HG03565 (cell line): ENCODE measurements at regions not wholly inside any gene's neighbourhood (a gene's known extent, or its start where the extent isn't known, plus 50 kb on each side); places are given as distances from the start of the nearest gene placed in this dataset.

Experiments used
- ATAC-seq: cut with Tn5 transposase; IDR thresholded peaks from one replicate; pipeline ENCODE4 v1.9.1; 2021; ENCODE audit warnings: mild to moderate bottlenecking, moderate library complexity; ENCODE audit not compliant: unreplicated experiment

DNA sequence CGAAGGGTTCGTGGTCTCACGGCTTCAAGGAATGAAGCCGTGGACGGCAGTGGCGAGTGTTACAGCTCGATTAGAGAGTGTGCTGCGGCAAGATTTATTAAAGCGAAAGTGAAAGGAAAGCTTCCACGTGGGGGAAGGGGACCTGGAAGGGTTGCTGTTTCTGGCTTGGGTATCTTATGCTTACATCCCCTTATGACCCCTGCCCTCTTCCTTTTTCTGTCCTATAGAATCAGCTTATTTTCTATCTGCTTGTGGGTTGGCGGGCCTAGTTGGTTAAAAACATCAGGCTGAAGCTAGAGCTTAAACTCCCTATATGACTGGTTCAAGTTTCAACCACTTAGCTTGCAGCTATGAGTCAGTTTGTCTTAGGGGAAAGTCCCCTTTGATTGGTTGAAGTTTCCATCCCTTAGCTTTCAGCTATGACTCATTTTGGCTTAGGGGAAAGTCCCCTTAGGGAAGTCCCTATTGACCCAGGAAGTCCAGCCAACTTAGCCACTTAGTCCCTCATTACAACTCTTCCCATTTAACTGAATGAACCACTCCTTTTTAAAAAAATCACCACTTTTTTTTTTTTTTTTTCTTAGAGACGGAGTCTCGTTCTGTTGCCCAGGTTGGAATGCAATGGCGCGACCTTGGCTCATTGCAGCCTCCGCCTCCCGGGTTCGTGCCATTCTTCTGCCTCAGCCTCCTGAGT is 1494.7 kb upstream of the TMEM132C start:
- peak; percentile 79 for ATAC-seq

DNA sequence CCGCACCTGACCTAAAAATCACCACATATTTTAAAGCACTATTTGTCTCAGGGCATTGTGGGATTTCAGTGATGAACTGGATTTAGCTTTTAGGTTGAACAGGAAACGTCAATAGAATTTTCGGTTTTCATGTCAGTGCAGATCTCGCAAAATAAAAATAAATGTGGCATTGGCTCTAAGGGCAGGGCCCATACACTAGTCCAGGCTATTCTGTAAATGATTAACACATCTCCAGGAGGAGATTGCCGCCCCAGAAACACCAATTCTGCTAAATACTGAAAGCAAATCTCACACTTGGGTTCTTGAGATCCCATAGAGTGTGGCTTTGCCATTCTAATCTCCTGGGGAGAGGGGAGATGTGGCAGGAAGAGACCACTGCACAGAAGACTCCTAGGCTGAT is 1494.0 kb upstream of the TMEM132C start:
- ATAC-seq: no peak

DNA sequence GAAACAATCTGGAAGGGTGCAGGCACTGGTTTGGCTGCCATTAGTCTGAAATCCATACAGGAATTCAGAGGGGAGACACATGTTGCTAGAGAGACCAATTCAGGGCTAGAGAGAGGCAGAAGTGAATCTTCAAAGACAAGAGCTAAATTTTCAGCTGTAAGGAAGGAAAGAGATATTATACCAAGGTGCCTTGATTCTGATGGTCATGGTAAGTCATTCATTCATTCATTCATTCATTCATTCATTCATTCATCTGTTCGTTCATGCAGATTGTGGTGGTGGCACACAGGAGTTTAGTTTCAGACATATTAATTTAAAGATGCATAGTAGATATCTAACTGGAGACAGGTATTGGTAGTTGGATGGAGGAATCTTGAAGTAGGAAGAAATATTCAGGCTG is 1493.5 kb upstream of the TMEM132C start:
- ATAC-seq: no peak

DNA sequence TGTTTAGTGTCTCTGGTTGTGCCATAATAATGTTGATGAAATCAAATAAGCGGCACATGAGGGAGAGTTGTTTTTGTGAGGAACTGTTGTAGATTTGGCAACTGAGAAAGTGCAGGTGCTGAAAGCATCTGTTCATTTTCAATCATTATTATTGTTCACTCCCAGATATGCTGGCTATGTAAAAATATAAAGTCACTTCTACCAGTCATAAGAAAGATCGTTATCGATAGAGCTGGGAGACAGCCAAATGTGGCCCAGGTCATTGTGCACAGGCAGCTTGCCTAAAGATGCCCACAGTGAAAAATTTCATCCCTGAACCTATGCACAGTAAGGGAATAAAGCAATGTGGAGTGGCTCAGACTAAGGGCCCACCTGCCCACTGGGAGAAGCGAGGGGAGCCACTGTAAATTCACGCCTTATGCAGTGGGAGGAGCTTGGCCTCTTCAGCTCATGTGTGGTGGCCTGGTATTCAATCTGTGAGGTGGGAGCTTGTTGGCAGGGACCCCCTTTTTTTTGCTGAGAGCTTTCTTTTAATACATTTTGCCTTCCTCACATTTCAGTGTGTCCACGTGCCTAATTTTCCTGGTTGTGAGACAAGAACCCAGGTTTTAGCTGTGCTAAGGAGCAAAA is 1490.8 kb upstream of the TMEM132C start:
- no peak for ATAC-seq

DNA sequence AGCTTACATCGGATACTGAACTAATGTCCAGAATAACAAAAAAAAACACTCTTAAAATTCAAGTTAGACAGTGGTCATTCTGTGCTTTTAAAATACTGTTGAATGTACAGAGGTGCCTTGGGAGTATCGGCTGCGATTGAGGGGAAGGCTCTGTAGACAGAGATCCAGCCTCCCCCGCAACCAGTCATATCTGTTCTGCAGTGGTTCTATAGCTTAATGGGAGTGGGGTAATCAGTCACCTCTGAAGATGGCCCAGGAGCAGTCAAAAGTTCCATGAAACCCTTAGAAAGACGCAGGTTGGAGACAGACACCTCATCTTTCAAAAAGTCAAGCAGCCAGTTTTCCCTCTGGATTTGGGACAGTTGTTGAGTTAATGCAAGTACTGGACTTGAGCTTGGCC is 1486.6 kb upstream of the TMEM132C start:
- no peak for ATAC-seq

DNA sequence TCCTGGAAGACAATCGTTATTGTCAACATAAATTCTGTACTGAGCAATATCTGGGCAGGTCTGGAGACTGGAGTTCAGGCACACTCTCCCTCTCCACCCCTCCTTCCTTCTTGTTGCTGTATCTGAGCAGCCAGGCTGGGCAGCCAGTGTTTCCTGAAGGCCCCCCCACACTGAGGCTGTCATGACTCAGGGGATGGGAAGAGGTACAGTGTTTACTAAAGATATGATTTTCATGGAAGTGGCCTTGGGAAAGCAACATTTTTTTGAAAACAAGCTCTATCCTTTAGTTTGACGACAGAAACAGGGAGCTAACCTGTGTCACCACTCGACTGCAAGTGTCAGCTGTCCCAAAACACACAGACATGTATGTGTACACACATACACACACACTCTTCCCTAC is 1485.4 kb upstream of the TMEM132C start:
- no peak for ATAC-seq

DNA sequence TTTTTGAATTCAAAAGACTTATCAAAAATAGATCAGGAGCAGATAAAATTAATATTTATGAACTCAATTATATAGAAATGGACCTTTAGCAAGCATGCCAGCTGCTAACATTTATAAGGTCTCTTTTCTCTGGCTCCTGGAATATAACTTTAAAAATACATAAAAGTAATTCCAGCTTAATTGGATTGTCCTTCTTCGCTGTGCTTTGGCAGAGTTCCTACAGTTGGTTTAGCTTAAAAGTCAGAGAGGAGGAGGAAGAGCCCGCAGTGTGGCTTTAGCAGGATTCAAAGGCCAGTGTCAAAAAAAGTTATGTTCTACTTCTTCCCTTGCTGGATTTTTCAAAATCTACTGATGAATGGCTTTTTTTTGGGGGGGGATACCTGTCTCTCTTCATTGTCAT is 1484.9 kb upstream of the TMEM132C start:
- no peak for ATAC-seq

DNA sequence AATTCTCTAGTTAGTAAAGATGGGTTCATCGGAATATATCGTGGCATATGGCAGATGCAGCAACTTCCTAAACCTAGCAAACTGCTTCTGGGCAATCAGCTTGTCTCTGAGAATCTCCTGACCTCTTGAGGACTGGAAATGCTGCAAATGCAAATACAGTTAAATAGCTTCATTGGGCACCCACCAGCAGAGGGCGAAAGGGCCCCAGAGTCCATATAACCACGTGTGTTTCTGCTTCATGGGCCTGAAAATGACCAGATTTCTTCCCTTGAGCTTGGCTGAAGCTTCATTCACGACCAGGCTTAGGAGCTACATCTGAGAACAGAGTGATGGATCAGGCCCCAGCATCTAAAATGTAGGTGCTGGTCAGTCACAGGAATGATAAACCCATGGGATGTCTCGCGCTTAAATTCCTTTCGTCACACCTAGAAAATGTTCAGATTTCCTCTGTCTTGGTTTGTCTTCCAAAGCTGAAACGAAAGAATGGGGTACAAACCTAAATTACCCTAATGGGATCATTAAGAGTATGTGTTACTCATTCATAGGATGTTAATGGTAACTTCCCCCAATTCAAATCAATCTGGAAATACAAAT is 1482.5 kb upstream of the TMEM132C start:
- no peak for ATAC-seq

DNA sequence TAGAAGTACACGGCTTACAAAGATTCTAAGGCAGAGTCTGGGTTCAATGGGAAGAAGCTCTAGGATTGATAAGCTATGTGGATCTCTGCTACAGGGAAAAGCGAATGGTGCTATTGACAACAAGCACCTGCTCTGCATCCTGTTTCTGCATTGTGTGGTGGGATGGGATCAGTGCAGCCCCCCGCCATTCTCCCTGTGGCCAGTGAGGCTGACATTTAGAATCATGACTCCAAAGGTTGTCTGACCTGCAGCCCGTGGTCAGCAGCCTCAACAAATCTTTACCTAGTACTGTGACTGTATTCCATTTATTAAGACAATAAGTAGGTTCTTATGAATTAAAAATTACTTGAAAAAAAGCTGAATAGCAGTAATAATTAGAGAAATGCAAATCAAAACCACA is 1477.0 kb upstream of the TMEM132C start:
- ATAC-seq: no peak

DNA sequence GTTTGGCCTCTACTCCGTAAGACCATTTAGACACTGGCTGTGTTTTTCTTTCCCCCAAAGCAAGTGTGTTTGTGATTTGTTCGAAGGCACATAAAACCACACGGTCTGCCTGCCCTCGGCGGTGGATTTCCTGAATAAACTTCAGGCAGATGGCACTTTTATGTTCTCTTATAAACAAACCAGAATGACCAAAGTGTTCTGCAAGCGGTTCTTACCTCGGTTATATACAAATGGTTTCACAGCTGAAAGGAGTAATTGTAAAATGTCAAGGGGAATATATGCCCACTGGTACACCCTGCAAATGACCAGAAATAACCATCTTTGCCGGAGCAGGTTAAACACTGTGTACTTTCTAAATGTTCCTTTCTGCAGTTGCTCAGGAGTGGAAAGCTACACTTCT is 1475.8 kb upstream of the TMEM132C start:
- no peak for ATAC-seq

DNA sequence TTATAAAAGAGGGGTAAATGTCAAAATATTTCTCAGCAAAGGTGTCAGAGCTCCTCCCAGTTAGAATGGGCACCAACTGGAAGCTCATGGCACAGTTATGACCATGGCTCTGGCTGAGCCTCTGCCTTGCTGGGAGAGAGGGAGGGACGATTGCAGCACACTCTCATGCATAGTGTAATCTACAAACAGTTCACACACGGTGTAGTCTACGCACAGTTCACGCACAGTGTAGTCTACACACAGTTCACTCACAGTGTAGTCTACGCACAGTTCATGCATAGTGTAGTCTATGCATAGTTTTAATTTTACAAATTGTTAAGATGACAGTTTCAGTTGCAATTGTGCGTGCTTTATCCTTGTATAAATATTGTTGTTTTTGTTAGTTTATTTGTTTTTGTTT is 1474.6 kb upstream of the TMEM132C start:
- no peak for ATAC-seq

DNA sequence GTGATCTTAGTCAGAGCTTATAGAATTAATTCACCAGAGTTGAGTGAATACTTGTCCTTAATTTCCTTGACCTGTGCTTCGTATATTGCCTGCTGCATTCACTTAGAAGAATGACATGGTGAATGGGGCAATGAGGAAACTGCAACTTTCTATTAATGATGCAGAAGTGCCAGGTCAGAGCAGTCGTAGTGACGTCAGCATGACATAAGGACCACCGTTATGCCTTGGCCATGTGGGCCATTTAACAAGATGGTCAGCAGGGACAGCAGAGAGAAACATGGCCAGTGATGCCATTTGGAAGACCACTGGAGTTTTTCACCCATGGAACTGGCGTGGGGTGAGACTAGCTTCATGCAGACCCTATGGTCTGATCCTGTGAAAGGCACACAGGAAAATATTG is 1469.4 kb upstream of the TMEM132C start:
- no peak for ATAC-seq

DNA sequence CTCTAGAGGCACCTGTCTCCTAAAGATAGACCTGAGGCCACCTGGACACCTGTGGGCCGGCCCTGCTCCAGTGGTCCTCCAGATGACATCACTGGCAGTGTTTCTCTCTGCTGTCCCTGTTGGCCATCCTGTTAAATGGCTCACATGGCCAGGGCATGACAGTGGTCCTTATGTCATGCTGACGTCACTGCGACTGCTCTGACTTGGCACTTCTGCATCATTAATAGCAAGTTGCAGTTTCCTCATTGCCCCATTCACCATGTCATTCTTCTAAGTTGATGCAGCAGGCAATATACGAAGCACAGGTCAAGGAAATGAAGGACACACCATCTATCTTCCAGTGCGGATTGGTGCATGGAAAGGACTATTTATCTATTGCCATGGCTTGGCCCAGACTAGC is 1468.5 kb upstream of the TMEM132C start:
- ATAC-seq: no peak

DNA sequence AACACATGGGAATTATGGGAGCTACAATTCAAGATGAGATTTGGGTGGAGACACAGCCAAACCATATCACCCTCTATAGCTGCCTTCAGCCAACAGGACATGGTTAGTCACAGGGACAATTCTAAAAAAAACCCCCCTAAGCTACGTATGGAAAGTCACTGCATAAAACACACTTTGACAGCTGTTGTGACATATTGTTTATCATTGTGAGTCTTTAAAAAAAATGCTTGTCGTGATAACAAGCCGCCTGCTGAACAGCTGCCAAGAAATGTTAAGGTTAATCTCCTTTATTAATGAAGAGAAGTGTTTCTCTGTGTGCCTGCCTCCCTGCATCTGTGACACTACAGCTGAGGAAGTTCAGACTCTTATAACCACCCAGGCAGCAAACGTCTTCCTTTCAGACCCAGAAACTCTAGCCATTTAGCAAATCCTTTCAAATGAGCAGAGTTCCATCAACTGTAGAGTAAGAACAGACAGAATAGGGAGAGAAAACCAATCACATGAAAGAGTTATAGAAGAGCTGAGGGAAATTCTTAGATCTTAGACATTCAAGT is 1459.6 kb upstream of the TMEM132C start:
- no peak for ATAC-seq

DNA sequence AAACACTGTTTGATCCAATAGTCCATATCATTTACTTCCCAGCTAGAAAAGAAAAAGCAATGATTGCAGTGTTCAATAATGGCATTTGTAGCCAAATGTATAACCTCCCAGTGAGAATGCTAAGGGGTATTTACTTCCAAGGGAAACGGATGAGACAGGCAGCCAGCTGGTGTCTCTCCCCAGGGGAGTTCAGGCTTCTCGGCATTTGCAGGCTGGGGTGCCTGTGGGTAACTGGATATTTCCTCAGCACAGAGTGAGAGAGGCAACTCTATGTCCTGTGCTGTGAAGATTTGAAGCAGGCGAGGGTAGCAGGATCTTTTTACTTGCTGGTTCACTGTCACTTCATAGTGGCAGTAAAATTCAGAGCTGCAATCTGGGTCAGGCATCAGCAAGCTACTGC is 1455.6 kb upstream of the TMEM132C start:
- no peak for ATAC-seq

DNA sequence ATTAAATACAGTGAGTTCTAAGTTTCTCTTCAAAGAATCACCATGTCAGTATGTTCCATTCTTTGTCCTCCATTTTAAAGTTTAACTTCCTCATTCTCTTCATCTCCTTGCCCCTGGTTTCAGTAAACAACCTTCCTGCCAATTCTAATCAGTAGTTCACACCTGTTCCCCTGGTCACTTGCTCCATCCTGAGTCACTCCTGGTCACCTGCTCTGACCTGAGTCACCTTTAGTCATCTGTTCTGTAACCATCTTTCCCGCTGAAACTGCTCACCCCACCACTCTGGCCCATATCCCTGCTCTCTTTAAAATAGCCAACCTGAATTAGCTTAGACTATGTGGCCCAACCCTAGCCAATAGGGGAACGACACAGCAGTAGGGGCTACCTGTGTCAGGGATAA is 1447.4 kb upstream of the TMEM132C start:
- ATAC-seq: no peak

DNA sequence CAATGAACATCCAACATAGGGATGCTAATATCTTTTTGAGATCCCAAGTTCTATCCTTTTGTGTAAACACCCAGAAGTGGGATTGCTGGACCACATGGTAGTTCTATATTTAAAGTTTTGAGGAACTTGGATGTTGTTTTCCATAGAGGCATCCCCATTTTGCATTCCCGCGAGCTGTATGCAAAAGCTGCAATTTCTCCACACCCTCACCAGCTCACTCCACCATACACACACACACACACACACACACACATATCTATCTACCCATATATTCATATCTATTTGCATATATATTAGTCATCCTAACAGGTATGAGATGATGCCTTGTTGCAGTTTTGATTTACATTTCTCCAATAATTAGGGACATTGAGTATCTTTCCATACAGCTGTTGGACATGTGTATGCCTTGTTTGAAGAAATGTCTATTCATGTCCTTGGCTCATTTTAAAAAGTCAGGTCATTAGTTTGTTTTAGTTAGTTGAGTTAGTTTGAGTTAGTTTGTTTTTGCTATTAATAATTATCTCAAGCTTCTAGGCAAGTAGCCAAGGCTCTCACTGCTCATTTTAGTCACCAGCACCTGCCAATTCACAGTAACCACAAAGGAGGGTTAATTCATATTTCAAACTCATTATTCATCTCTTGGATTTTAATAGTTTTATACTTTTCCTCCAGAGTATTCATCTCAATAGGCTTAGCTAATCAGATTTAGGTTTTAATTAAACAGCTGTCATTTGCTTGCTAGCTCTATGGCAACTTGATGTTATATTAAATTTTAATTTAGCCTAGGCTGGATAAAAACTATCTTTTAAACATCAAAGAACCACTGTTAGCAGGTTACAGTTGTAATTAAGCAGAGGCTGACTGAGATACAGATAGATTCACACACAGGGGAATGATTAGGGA is 1435.9 kb upstream of the TMEM132C start:
- ATAC-seq: no peak

DNA sequence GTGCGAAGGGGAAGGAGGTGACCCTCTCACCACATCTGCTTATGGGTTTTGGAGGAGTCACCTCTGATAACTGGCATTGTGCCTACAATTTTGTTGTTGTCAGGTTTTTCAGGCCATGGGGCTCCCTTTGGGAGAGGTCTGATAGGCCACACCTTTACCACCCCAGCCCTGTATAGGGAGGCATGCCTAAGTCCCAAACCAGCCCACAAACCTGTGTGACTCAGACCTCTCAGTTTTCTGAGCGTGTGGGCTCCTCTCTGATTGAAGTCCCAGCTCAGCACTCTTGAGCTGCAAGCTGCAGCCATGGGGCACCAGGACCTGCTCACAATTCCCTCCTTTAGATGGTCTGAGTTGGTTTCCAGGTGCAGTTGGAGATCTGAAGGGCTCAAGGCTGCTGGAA is 1429.3 kb upstream of the TMEM132C start:
- ATAC-seq: no peak

DNA sequence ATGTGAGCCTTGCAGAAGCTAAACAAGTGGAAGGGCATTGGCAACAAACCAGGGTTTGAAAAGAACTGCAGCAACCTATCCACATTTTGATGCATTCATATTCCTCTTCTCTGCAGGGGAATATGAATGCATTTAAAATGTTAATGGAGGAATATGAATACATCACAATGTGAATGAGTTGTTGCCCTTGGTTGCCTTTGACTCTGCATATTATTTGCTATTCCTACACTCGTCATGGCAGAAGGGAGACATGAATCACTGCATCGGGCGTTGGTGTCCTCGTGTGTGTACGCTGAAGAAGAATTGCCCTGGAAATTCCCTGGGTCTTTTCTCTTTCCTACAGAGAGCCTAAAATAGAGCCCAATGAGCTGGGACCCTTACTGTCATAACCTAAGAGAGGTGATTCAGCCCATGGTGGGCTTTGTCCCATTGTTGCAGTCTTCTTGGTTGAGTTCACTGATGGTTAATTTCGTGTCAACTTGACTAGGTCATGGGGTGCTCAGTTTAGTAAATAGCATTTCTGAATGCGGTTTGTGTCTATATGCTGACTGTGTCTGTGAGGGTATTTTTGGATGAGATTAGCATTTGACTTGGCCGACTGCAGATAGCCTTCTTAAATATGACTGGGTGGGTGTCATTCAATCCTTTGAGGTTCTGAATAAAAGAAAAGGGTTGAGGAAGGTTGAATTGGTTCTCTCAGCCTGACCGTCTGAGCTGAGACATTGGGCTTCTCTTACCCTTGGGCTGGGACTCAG is 1422.9 kb upstream of the TMEM132C start:
- no peak for ATAC-seq

DNA sequence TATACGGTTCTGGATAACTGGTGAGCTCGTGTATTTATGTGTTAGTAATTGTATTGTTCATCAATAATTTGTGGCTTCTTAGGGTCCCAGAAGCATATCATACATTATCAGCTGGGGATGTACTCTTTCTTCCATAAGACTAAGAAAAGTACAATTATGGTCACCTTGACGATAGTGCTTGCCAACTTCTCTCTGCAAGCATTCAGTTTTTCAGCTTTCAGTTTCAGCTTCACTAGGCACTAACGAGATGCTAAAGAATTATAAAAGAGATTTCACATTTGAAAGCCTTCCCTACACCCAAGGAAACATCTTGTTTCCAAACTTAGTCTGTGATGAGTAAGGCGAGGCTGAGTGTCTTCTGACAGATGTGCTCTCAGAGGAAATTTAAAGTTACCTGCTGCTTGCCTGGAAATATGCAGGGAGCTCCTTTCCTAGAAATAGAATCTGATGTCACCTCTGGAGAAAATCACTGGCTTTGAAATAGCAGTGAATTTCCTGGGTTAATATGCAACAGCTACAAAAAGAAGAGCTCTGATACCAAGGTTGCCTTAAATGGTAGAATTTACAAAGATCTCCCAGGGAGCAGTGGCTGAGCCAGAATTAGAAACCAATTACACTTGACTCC is 1419.9 kb upstream of the TMEM132C start:
- ATAC-seq: no peak
